ENCODE measurements at regions not wholly inside any gene's neighbourhood (a gene's known extent, or its start where the extent isn't known, plus 50 kb on each side); places are given as distances from the start of the nearest gene placed in this dataset.

GRCh38 chr18:34280000-34280399 is 55.3 kb upstream of the NOL4 start:
- no peak for TF ChIP-seq POLR2A (IDR thresholded peaks at IDR 0.05)
- TF ChIP-seq CTCF (IDR thresholded peaks at IDR 0.05) = no peak
- no peak for TF ChIP-seq POLR2AphosphoS5 (IDR thresholded peaks at IDR 0.05; ENCODE audit: insufficient read depth in 1 of 2, low read depth in 1 of 2)
- Histone ChIP-seq H3K4me1 (no peaks in the 10 kb centered on the region), H3K36me3 (no peaks in the 10 kb centered on the region), H3K9me3 (no peaks in the 10 kb centered on the region), H3K27me3 (no peaks in the 10 kb centered on the region), H3K4me3 (no peak overlapping the region), H3K27ac (no peak overlapping the region)
- intact Hi-C loops (cut with DNase I) = no loop called here
- no peak for DNase-seq (ENCODE audit: extremely low spot score in 2 of 2)

GRCh38 chr18:34280653-34281052 is 55.9 kb upstream of the NOL4 start:
- intact Hi-C loops (cut with DNase I) = no loop called here
- H3K4me3 ChIP-seq = no peak overlapping the region

GRCh38 chr18:34281290-34281689 is 56.6 kb upstream of the NOL4 start:
- Histone ChIP-seq H3K36me3 (no peaks in the 10 kb centered on the region), H3K4me3 (no peak overlapping the region), H3K27ac (no peak overlapping the region), H3K4me1 (no peaks in the 10 kb centered on the region), H3K9me3 (no peaks in the 10 kb centered on the region), H3K27me3 (no peaks in the 10 kb centered on the region)
- intact Hi-C loops (cut with DNase I) = no loop called here
- TF ChIP-seq CTCF (IDR thresholded peaks at IDR 0.05) (no peak), POLR2A (IDR thresholded peaks at IDR 0.05) (no peak), POLR2AphosphoS5 (IDR thresholded peaks at IDR 0.05; ENCODE audit: insufficient read depth in 1 of 2, low read depth in 1 of 2) (no peak)
- DNase-seq (ENCODE audit: extremely low spot score in 2 of 2) = no peak

More at GRCh38 chr18:34280653-34281052, 55.9 kb upstream of the NOL4 start:
- DNase-seq (ENCODE audit: extremely low spot score in 2 of 2) = no peak
- H3K4me1 ChIP-seq = no peaks in the 10 kb centered on the region
- TF ChIP-seq POLR2A (IDR thresholded peaks at IDR 0.05) = no peak
- H3K36me3 ChIP-seq = no peaks in the 10 kb centered on the region
- H3K27me3 ChIP-seq = no peaks in the 10 kb centered on the region
- no peak overlapping the region for H3K27ac ChIP-seq
- no peaks in the 10 kb centered on the region for H3K9me3 ChIP-seq

- TF ChIP-seq POLR2AphosphoS5 (IDR thresholded peaks at IDR 0.05; ENCODE audit: insufficient read depth in 1 of 2, low read depth in 1 of 2) (no peak), CTCF (IDR thresholded peaks at IDR 0.05) (no peak), POLR2A (IDR thresholded peaks at IDR 0.05) (no peak)
- Histone ChIP-seq H3K4me1 (no peaks in the 10 kb centered on the region), H3K9me3 (no peaks in the 10 kb centered on the region), H3K4me3 (no peak overlapping the region), H3K27ac (no peak overlapping the region), H3K36me3 (no peaks in the 10 kb centered on the region), H3K27me3 (no peaks in the 10 kb centered on the region)
- intact Hi-C loops (cut with DNase I) = no loop called here
- DNase-seq (ENCODE audit: extremely low spot score in 2 of 2) = no peak
Observed at GRCh38 chr18:34281722-34282121, 57.0 kb upstream of the NOL4 start.

GRCh38 chr18:34283506-34283905 is 58.8 kb upstream of the NOL4 start:
- Histone ChIP-seq H3K27ac (no peak overlapping the region), H3K9me3 (no peaks in the 10 kb centered on the region), H3K36me3 (no peaks in the 10 kb centered on the region), H3K27me3 (no peaks in the 10 kb centered on the region), H3K4me3 (no peak overlapping the region), H3K4me1 (no peaks in the 10 kb centered on the region)
- no peak for DNase-seq (ENCODE audit: extremely low spot score in 2 of 2)
- no peak for TF ChIP-seq POLR2A (IDR thresholded peaks at IDR 0.05)
- TF ChIP-seq POLR2AphosphoS5 (IDR thresholded peaks at IDR 0.05; ENCODE audit: insufficient read depth in 1 of 2, low read depth in 1 of 2) = no peak
- no peak for TF ChIP-seq CTCF (IDR thresholded peaks at IDR 0.05)
- intact Hi-C loops (cut with DNase I) = no loop called here

GRCh38 chr18:34287825-34288224 is 63.1 kb upstream of the NOL4 start:
- Histone ChIP-seq H3K27me3 (no peaks in the 10 kb centered on the region), H3K27ac (no peak overlapping the region), H3K9me3 (no peaks in the 10 kb centered on the region), H3K4me3 (no peak overlapping the region), H3K36me3 (no peaks in the 10 kb centered on the region), H3K4me1 (no peaks in the 10 kb centered on the region)
- DNase-seq (ENCODE audit: extremely low spot score in 2 of 2) = no peak
- TF ChIP-seq POLR2A (IDR thresholded peaks at IDR 0.05) (no peak), CTCF (IDR thresholded peaks at IDR 0.05) (no peak), POLR2AphosphoS5 (IDR thresholded peaks at IDR 0.05; ENCODE audit: insufficient read depth in 1 of 2, low read depth in 1 of 2) (no peak)
- intact Hi-C loops (cut with DNase I) = no loop called here
